GM19463 (cell line): ENCODE measurements at regions not wholly inside any gene's neighbourhood (a gene's known extent, or its start where the extent isn't known, plus 50 kb on each side); places are given as distances from the start of the nearest gene placed in this dataset.
"Not testable (repeated sequence)": the region's sequence is repeated elsewhere in the genome, so short reads cannot be mapped to it uniquely, and the experiment has no call there.

ENCODE experiments used
- ATAC-seq: cut with Tn5 transposase; IDR thresholded peaks from one replicate; pipeline ENCODE4 v1.9.1; 2021; ENCODE audit warnings: mild to moderate bottlenecking, moderate library complexity; ENCODE audit not compliant: unreplicated experiment

- ATAC-seq: no peak
Measured at GRCh38 chr7:120043250-120043649, 229.7 kb upstream of the KCND2 start.

GRCh38 chr7:120052884-120053382 lies 220.0 kb upstream of the KCND2 start:
- no peak for ATAC-seq

GRCh38 chr7:120053390-120053961 lies 219.5 kb upstream of the KCND2 start:
- no peak for ATAC-seq

GRCh38 chr7:120054376-120055100 lies 218.4 kb upstream of the KCND2 start:
- no peak for ATAC-seq

- ATAC-seq: no peak
Measured at GRCh38 chr7:120055300-120055699, 217.7 kb upstream of the KCND2 start.

GRCh38 chr7:120056227-120056626 lies 216.7 kb upstream of the KCND2 start:
- no peak for ATAC-seq

- ATAC-seq: no peak
Measured at GRCh38 chr7:120059641-120060040, 213.3 kb upstream of the KCND2 start.

- no peak for ATAC-seq
Measured at GRCh38 chr7:120060281-120060680, 212.7 kb upstream of the KCND2 start.

- peak; percentile 36 for ATAC-seq
Measured at GRCh38 chr7:120060875-120061274, 212.1 kb upstream of the KCND2 start.

GRCh38 chr7:120064565-120064964 lies 208.4 kb upstream of the KCND2 start:
- peak; percentile 76 for ATAC-seq

GRCh38 chr7:120066898-120067297 lies 206.1 kb upstream of the KCND2 start:
- not testable (repeated sequence) for ATAC-seq

- ATAC-seq: peak; percentile 80
Measured at GRCh38 chr7:120070201-120070600, 202.8 kb upstream of the KCND2 start.

- no peak for ATAC-seq
Measured at GRCh38 chr7:120077777-120078176, 195.2 kb upstream of the KCND2 start.

GRCh38 chr7:120079022-120079421 lies 194.0 kb upstream of the KCND2 start:
- ATAC-seq: no peak

GRCh38 chr7:120079704-120080103 lies 193.3 kb upstream of the KCND2 start:
- no peak for ATAC-seq

- not testable (repeated sequence) for ATAC-seq
Measured at GRCh38 chr7:120086468-120086867, 186.5 kb upstream of the KCND2 start.

GRCh38 chr7:120089968-120090367 lies 183.0 kb upstream of the KCND2 start:
- ATAC-seq: no peak

- no peak for ATAC-seq
Measured at GRCh38 chr7:120091807-120092206, 181.2 kb upstream of the KCND2 start.

GRCh38 chr7:120097020-120097419 lies 176.0 kb upstream of the KCND2 start:
- no peak for ATAC-seq

GRCh38 chr7:120097774-120098173 lies 175.2 kb upstream of the KCND2 start:
- no peak for ATAC-seq

- no peak for ATAC-seq
Measured at GRCh38 chr7:120108376-120108775, 164.6 kb upstream of the KCND2 start.

GRCh38 chr7:120110169-120110568 lies 162.8 kb upstream of the KCND2 start:
- ATAC-seq: no peak

- ATAC-seq: no peak
Measured at GRCh38 chr7:120114626-120115025, 158.3 kb upstream of the KCND2 start.
